ENCODE measurements at regions not wholly inside any gene's neighbourhood (a gene's known extent, or its start where the extent isn't known, plus 50 kb on each side); places are given as distances from the start of the nearest gene placed in this dataset.
A peak's percentile ranks its signal among the peaks of the same experiment; 100 is the strongest.

- no peak overlapping the region for H3K4me3 ChIP-seq (replicated peaks in 1 of 3; ENCODE audit: insufficient read depth in 1 of 3, low read depth in 1 of 3, low read length in 3 of 3)
- ChIA-PET CTCF (interaction anchor here (1.3 to 4.5 kb wide), 6 partner anchors 10 to 310 kb away, joined by 4 to 48 read pairs (median 5); no protein-coding TSS in a partner anchor), POLR2A (no interaction called here)
- H3K9ac ChIP-seq (replicated peaks; ENCODE audit: extremely low read depth, insufficient read depth, low read length): peak overlapping the region; percentile 10
- FAIRE-seq (no peak), DNase-seq (ENCODE audit: low read depth, low spot score) (no peak)
- H2AFZ ChIP-seq (ENCODE audit: low read depth, low read length): no peak overlapping the region
- no peaks in the 10 kb centered on the region for H4K20me1 ChIP-seq (replicated peaks; ENCODE audit: control insufficient read depth, extremely low read depth, insufficient read depth, low read length)
- peak overlapping the region; percentile 64 for H3K27ac ChIP-seq (ENCODE audit: insufficient read depth, low read depth, low read length)
- no peaks in the 10 kb centered on the region for H3K9me3 ChIP-seq (replicated peaks; ENCODE audit: control insufficient read depth, insufficient read depth, low read length)
- no peaks in the 10 kb centered on the region for H3K36me3 ChIP-seq (ENCODE audit: control insufficient read depth in 2 of 2, extremely low read depth in 1 of 2, insufficient read depth in 2 of 2, low read length in 2 of 2)
- H3K9me1 ChIP-seq (replicated peaks; ENCODE audit: control insufficient read depth, extremely low read depth, insufficient read depth, low read length): no peaks in the 10 kb centered on the region
- TF ChIP-seq POLR2AphosphoS5 (IDR thresholded peaks at IDR 0.05; ENCODE audit: insufficient read depth, low read depth, low read length) (no peak), CTCF (IDR thresholded peaks at IDR 0.05; ENCODE audit: extremely low read depth in 1 of 2, insufficient read depth in 1 of 2, low read depth in 1 of 2, low read length in 2 of 2) (no peak), GATA2 (IDR thresholded peaks at IDR 0.05; ENCODE audit: insufficient read depth, insufficient read length, low read depth, low read length) (no peak), FOS (IDR thresholded peaks at IDR 0.05; ENCODE audit: borderline replicate concordance, insufficient read depth, low read length) (no peak), MAX (IDR thresholded peaks at IDR 0.05; ENCODE audit: insufficient read depth, insufficient read length) (no peak), JUN (IDR thresholded peaks at IDR 0.05; ENCODE audit: borderline replicate concordance, insufficient read depth, insufficient read length, low read depth) (no peak), POLR2A (IDR thresholded peaks at IDR 0.05; ENCODE audit: low read depth, low read length) (no peak), MYC (IDR thresholded peaks at IDR 0.05; ENCODE audit: low read depth, low read length) (no peak), EZH2 (IDR thresholded peaks at IDR 0.05; ENCODE audit: borderline replicate concordance, low read depth, low read length, severe bottlenecking) (no peak)
- dilution Hi-C loops (cut with MboI; ENCODE audit: extremely low pct_ligation_motif_present, low sequenced_read_pairs) (no loop called here), intact Hi-C loops (cut with micrococcal nuclease) (loop anchor here (1.0 to 5.0 kb wide), 2 partner anchors 11 to 1442 kb away; no protein-coding TSS in a partner anchor)
- H3K4me1 ChIP-seq (ENCODE audit: control insufficient read depth, extremely low read depth, insufficient read depth, low read length): peaks cover 66% of the 10 kb centered on the region
- no peaks in the 10 kb centered on the region for H3K79me2 ChIP-seq (ENCODE audit: control insufficient read depth, insufficient read depth, low read length)
- no peaks in the 10 kb centered on the region for H3K27me3 ChIP-seq (ENCODE audit: control insufficient read depth in 2 of 2, insufficient read depth in 2 of 2, low read length in 2 of 2)
- no TSS peak for BruUV-seq (replicated peaks)
- H3K4me2 ChIP-seq (ENCODE audit: insufficient read depth, low read length): no peak overlapping the region
Observed at GRCh38 chr20:1813674-1814635, 81.3 kb upstream of the SIRPA start.

All from endothelial cell of umbilical vein (primary cell).